NCI-H526 (cell line): ENCODE measurements at regions not wholly inside any gene's neighbourhood (a gene's known extent, or its start where the extent isn't known, plus 50 kb on each side); places are given as distances from the start of the nearest gene placed in this dataset.

Experiments used
- DNase-seq, 2 experiments: peaks; one replicate each; lab custom pipeline; 2025; lab: John Stamatoyannopoulos, UW

DNA sequence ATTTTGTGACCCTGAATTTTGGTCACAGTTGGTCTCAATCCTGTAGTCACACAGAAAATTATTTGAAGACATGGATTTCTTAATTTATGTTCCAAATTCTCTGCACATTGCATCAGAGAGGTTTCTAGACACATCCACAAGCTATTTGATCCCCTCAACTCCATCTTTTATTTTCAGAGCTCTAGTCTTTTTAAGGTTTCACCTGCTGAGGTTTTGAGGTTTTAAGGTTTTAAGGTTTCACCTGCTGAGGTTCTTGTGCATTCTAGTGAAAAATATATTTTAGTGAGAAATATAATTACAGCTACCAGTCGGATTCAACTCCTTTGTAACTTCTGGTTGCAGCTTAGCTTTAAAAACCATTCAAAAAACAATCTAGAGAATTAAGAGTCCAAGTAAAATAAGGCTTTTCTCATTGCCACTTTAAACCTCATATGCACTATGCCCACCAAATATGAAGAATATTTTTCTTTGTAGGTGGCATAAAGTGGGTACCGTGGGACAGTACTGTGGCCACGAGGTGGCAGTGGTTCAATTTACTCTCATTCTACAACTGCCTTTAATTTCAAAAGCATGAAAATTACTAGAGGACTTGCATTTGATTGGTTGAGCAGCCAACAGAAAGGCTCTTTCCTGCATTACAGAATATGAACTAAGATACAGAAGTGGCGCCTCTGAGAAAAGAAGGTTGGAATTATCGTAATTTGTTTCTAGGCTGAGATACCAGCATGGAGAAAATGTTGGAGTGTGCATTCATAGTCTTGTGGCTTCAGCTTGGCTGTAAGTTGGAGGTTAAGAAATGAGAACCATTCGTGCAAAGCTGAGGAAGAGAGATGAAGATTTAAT is 366.5 kb upstream of the OR4E1 start:
- no peak for DNase-seq

DNA sequence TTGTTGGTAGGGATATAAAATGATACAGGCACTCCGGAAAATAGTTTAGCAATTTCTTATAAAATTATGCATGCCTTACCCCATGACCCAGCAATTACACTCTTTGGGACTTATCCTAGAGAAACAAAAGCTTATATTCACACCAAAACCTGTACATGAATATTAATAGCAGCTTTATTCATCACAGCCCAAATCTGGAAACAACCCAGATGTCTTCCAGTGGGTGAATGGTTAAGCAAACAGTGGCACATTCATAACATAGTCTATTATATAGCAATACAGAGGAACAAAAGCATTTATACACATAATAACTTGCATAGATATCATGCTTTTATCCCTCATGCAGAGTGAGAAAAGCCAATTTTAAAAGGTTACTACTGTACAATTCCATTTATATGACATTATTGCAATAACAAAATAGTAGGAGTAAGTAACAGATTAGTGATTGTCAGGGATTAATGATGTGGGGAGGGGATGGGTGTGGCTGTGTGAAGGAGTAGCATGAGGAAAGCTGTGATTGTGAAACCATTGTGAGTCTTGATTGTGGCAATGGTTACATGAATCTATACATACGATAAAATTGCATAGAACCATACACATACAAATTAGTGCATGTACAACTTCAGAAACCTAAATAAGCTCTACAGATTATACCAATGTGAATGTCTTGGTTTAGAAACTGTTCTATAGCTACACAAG is 363.1 kb upstream of the OR4E1 start:
- no peak for DNase-seq

DNA sequence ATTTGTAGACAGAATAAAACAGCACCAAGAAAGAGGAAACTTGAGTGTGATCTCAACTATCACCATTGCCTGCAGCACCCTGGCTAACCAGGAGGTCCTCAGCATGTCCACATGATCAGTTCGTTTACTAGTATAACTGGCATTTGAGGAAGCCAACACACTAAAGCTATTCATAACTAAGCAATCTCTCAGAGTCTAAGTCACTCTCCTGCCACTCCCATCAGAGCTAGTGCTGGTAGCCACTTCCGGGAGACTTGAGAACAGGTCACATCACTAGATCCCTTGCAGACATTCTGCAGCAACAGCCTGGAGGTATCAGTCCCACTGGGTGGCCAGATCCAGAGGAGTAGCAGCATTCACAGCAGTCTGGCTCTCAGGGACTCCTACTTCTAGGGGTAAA is 352.9 kb upstream of the OR4E1 start:
- no peak for DNase-seq

DNA sequence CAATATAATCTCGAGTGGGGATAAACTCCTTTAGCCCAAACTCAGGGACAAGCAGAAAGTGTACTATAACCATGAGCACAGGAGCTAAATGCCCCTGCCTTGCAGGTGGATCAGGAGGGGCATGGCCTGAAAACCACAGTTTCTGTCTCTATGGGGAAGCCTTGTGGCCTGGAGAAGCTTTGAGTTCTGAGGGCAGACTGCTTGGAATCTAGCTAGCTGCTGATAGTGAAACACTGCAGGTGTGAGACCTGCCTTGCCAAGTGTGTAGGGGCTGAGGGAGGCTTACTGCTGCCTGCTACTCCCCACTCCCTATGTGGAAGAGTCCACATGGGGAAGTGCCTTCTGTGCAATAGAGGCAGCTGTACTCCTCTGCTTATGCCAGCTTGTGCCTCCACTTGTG is 352.3 kb upstream of the OR4E1 start:
- no peak for DNase-seq

DNA sequence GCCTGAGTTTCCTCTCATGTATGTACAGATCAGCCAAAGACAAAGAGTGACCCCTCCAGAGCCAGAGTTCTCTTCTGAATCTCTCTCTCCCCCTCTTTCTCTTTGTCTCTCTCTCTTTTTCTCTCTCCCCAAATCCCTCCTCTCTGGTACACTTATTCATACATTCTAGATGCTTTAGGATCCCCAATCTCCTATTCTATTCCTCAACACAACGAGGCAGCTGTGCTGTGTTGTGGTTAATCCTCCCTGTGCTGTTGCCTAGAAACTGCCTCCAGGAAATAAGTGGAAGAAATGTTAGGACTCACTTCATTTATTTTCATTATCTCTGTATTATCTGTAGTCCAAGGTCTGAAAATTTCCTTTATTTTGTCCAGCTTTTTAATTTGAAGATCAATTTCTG is 350.5 kb upstream of the OR4E1 start:
- no peak for DNase-seq

DNA sequence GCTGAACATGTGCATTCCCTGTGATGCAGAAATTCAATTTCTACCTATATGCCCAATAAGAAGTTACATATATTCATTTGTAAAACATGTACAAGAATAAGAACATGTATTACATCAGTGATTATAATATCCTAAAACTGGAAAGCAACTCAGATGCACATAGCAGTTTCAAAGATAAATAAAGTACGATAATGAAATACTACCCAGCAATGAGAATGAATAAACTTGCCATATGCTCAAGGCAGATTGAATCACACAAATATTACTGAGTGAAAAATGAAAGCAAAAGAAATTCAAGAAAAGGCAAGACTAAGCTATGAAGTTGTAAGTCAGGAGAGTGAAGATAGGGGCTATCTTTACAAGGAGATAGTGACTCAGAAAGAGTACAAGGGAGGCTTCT is 345.3 kb upstream of the OR4E1 start:
- no peak for DNase-seq

DNA sequence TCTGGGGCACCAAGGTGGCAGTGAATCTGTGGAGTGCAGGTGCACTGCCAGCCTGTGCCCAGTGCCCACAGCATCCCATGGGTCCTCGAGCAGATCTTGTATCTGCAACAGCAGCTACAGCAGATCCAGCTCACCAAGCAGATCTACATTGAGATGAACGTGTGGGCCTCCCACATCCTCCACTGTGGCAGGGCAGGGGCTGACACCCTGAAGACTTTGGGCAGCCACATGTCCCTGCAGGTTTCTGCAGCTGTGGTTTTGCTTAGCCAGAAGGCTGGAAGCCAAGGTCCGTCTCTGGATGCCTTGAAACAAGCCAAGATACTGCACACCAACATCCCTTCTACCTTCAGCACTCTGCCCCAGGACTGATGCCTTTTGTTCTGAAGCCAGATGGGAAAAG is 338.8 kb upstream of the OR4E1 start:
- no peak for DNase-seq

DNA sequence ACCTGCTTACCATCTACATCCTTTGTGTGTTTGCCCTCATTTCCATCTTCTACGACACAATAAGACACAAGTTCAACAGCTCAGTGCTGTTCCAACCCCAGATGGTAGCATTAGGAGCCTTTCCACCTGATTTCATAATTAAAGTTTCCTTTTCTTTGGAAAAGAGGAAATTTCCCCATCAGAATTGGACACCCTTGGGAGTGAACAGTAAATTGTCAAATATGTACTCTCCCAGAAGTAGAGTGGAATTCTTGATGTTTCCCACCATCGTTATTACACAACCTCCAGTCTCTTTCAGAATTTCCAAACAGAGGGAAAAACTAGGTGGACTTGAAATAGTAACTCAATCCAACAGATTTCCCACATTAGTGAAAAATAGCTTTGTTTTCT is 337.6 kb upstream of the OR4E1 start:
- no peak for DNase-seq

DNA sequence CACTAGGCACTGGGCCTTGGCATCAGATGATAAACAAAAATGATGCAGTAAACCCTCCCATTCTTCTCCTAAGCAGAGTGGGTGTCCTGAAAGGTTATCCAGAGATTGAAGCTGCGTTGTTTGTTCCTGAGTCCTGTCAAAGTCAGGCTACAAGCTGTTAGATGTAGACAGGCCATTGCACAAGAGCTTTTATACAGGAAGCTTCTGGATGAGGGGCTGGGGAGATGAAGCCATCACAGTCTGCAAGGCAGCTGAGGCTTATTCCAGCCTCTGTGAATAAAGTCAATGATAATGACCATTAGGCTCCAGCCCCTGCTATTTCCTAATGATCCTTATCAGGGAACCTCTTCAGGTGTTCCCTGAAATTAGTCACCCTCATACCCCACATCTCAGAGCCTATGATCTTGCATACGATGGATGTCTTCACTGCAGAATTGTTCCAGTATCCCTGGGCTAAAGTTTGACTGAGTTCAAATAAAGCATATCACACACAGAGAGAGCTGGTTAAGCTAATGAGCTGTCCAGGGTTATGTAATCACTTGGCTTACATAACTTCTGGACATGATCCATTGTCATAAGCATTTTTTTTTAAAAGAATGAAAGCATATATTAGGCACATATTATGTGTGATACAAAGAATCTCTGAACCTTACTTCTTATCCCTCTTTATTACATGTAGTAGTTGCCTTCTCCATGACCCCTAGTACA is 337.1 kb upstream of the OR4E1 start:
- no peak for DNase-seq

DNA sequence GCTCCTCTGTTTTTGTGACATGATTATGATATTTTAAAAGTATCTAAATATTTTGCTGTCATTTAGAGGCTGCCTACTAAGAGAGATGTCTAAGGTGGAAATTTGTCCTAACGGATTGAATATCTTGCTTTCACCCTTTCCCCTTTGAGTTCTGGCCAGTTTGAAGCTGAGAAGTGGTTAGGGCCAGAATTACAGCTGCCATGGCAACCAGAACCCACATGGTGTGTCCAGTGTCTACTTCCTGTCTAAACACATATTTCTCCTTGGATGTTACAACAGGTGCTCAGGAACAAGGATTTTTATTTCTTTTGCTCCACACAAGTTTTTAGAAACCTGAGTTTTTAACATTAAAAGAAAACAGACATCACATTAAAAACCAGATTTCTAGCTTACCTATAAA is 335.1 kb upstream of the OR4E1 start:
- DNase-seq, result no peak

DNA sequence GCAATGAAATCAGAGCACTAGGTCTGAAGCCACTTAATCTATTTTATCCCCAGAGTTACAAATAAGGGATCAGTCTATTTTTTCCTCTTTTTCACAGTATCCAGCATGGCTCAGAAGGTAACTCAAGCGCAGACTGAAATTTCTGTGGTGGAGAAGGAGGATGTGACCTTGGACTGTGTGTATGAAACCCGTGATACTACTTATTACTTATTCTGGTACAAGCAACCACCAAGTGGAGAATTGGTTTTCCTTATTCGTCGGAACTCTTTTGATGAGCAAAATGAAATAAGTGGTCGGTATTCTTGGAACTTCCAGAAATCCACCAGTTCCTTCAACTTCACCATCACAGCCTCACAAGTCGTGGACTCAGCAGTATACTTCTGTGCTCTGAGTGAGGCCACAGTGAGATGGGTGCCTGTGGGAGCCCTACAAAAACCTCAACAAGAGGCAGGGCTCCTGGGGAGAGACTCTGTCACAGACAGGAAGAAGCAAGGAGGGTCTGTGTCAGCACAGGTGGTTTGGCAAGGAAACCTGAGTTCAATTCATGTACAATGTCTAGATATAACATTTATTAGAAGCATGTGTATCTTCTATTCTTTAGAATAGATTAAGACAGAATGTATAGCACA is 334.3 kb upstream of the OR4E1 start:
- DNase-seq, result no peak

DNA sequence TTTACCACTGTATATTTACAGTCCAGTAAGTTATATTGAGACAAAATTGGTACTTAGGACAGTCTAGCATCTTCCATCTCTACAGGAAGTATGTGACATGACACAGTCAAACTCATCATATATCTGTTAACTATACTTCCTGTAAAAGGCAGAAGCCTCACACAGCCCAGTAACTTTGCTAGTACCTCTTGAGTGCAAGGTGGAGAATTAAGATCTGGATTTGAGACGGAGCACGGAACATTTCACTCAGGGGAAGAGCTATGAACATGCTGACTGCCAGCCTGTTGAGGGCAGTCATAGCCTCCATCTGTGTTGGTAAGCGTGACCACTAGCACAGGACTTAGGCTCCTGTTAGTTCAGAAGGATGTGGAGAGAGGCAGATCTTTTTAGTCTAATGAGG is 333.7 kb upstream of the OR4E1 start:
- DNase-seq, result no peak

DNA sequence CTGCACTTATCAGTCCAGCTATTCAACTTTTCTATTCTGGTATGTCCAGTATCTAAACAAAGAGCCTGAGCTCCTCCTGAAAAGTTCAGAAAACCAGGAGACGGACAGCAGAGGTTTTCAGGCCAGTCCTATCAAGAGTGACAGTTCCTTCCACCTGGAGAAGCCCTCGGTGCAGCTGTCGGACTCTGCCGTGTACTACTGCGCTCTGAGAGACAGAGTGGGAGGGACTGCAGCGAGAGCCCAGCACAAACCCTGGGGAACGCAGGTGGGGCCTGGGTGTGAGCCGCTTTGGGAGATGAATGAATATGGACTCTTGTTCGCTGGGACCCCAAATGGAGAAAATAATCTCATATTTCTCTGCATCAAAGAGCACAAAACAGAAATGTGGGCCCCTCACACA is 329.8 kb upstream of the OR4E1 start:
- no peak for DNase-seq

DNA sequence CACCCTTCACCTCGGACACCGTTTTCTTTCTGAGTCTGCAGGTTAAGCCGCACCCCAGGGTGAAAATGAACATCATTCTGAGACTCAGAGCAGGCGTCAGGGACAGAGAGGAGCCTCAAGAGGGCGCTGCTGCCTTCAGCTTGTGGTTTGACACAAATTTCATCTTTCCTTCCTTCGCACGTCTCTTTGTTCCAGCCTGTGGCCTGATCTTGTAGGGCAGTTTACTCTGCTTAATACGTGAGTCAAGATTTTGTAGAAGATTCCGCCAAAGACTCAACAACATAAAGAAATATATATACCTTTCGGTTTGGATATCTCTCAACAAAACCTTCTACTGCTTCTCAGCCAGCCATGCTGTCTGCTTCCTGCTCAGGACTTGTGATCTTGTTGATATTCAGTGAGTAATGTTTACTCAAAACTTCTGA is 329.3 kb upstream of the OR4E1 start:
- DNase-seq, result peak in 1 of 2 experiments; percentile 18

DNA sequence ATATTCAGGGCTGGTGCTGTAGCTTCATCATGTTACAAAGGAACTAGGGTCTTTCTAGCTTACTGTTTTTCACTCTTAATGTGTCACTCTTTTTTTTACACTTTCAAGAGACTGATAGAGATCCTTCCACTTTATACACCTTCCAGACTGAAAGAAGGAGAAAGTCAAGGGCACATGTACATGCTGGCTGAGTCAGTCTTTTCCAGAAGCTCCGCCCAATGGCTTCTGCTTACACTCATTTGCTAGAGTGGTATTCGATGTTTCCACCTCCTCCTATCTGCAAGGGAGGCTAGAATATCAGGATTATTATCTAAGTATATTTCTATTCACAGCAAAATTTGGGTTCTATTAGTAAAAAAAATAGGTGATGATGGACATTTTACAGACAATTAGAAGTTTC is 325.8 kb upstream of the OR4E1 start:
- DNase-seq, result no peak

DNA sequence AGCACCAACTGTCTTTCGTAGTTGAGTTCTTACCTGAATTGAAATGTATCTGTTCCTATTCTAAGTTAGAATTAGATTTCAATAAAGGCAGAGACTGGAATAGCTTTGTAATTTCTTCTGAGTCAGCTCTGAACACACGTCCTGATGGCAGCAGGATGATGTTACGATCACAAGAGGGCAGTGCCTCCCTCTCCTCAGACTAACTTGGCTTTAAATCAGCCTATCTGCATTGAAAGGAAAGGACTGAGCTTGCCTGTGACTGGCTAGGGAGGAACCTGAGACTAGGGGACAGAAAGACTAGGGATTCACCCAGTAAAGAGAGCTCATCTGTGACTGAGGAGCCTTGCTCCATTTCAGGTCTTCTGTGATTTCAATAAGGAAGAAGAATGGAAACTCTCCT is 323.7 kb upstream of the OR4E1 start:
- DNase-seq, result no peak

DNA sequence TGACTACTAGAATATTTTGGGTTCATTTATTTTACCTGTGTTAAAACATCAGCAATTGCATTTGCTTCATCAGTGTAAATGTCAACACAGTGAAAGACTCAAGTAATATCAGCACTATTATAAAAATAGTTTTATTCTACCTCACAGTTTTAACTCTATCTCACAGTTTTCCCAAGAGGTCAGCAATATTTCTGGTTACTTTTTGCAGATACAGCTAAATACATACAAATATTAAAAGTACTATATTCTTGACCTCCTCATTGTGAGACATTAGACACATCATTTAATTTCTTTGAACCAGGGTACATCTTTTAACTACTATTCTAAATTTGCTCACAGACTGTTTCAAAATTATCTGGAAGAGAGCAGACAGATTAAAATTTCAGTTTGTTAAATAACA is 321.7 kb upstream of the OR4E1 start:
- no peak for DNase-seq

DNA sequence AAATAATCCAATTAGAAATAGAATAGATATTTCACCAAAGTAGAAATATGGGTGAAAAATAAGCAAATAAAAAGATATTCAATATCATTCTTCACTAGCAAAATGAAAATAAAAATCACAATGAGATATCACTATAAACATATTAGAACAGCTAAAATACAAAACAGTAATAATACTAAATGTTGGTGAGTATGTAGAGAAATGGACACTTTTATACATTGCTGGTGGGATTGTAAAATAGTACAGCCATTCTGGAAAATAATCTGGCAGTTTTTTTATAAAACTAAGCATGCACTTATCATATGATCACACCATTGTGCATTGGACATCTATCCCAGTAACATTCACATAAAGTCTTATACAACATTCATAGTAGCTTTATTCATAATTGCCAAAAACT is 320.2 kb upstream of the OR4E1 start:
- no peak for DNase-seq

DNA sequence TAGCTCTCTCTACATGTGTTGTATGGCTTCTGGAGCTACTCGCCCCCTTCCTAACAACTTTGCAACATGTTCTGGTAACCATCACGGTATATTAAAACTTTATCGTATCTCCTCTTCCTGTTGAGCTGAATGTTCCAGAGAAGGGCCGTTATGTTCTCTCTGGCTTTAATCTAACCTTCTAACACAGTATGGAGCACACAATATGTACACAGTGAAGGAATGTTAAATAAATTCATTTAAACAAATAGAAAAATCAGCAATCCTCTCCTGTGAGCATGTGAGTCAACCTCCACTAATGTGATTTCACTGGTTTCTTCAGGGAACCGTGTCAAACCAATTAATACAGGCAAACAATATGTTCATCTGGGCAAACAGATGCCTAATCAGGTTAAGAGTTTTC is 319.5 kb upstream of the OR4E1 start:
- DNase-seq, result no peak

DNA sequence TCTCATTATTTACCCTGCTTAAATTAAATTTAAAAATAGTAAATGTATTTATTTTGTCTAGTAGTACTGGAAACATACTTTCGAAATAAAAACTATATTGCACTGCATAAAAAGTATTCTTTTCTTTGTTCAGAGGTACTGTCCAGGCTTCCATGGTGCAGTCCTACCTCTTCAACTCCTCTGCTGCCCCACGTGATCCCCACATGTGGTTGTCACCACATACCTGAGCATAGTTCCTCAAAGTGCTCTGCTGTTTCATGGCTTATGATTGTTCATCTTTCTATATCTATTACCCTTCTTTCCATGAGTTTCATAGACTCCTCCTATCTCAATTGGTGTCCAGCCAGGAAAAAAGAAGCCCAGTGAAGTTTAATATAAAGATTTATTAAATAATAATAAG is 317.5 kb upstream of the OR4E1 start:
- DNase-seq, result no peak

DNA sequence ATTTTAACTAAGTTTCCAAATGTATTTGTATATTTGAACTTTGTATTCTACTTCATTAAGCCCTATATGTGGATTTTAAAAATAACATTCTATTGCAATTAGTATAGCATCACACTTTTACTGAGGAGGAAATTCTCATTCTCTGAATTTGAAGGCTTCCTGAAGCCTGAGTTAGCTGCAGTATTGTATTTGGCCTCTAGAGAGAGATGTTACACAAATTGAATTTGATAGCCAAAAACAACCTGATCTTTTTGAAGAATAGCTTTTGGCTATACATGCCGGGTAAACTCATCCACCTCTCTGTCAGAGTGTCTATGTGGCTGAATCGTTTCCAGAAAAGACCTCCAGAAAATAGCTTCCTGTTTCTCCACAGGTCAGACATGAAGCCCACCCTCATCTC is 316.5 kb upstream of the OR4E1 start:
- no peak for DNase-seq

DNA sequence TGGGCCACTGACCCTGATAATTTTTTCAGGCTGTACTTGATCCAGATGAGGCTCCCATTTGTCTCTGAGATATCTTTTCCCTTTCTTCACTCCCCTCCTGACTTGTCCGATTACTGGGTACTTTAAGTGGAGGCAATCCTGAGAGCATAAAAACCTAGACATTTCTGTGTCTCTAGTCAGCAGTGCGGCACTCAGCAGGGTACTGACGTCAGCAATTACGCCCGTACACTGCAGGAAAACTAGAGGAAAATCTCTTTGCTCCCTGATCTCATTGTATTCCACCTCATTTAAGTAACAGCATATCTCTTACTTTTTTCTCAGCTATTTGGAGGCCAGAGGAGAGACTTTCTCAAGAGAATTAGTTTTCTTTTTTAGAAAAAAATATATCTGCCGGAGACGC is 315.5 kb upstream of the OR4E1 start:
- no peak for DNase-seq

DNA sequence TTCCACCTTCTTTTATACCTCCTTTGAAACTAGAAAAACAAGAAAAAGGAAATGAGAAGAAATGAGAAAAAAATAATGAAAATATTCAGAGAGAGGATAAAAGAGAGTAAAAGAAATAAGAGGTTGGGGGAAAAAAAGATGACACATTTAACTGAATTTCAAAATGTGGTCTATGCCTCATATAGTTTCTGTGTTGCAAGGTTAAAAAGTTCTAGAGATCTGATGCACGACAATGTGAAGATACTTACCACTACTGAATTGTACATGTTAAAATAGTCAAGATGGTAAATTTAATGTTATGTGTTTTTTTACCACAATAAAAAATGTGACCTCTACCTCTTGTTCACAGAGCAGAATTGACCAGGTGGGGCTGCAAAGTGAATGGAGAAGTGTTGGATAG is 314.8 kb upstream of the OR4E1 start:
- DNase-seq, result no peak
